Sigmoid colon (tissue), 4 donors: ENCODE measurements at regions not wholly inside any gene's neighbourhood (a gene's known extent, or its start where the extent isn't known, plus 50 kb on each side); places are given as distances from the start of the nearest gene placed in this dataset.

ENCODE experiments used
- EP300 ChIP-seq, 4 donors: sonication (generic); formaldehyde crosslinking; IDR thresholded peaks; one replicate each; pipeline ENCODE4 v1.6.1; 2017; ENCODE audit warnings: antibody characterized with exemption in 4 of 4
- TF ChIP-seq, protein P1 (sequence below), 4 experiments: fragments of 450-650 bp in 3 of 4; fragments of 200-600 bp in 1 of 4; IDR thresholded peaks; one replicate each; pipeline ENCODE4 v1.5.1; 2016 to 2019; ENCODE audit warnings: antibody characterized with exemption in 4 of 4, mild to moderate bottlenecking in 3 of 4, moderate library complexity in 2 of 4

DNA sequence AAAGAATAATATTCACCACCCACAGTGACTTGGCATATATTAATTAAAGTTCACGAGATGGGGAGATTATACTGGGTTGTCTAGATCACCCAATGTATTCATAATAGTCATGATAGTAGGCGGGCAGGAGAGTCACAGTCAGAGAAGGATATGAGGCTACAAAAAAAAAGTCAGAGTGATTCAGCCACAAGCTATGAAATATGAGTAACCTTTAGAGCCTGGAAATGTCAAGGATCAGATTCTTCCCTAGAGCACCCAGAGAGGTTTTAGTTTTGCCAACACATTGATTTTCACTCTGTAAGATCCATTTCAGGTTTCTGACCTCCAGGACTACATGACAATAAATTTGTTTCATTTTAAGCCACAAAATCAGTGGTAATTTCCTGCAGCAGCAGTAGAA, 501.9 kb downstream of the GABRG1 start:
- TF ChIP-seq, protein P1, sequence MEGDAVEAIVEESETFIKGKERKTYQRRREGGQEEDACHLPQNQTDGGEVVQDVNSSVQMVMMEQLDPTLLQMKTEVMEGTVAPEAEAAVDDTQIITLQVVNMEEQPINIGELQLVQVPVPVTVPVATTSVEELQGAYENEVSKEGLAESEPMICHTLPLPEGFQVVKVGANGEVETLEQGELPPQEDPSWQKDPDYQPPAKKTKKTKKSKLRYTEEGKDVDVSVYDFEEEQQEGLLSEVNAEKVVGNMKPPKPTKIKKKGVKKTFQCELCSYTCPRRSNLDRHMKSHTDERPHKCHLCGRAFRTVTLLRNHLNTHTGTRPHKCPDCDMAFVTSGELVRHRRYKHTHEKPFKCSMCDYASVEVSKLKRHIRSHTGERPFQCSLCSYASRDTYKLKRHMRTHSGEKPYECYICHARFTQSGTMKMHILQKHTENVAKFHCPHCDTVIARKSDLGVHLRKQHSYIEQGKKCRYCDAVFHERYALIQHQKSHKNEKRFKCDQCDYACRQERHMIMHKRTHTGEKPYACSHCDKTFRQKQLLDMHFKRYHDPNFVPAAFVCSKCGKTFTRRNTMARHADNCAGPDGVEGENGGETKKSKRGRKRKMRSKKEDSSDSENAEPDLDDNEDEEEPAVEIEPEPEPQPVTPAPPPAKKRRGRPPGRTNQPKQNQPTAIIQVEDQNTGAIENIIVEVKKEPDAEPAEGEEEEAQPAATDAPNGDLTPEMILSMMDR (IDR thresholded peaks at IDR 0.05) = no peak
- TF ChIP-seq EP300 (IDR thresholded peaks at IDR 0.05) = no peak
